HepG2 (cell line): ENCODE measurements at regions not wholly inside any gene's neighbourhood (a gene's known extent, or its start where the extent isn't known, plus 50 kb on each side); places are given as distances from the start of the nearest gene placed in this dataset.

Experiments
- ATAC-seq: fragments of 200-7000 bp; cut with Tn5 transposase; 3 replicates; pipeline ENCODE4 v1.9.1; 2020; ENCODE audit warnings: mild to moderate bottlenecking, moderate library complexity
- BruUV-seq: library from RNA; stranded (reverse); fragments of 400-500 nt; replicated peaks from 2 replicates; lab custom pipeline; 2021; lab: Mats Ljungman, UMichigan
- CTCF ChIA-PET: fragments of 300-600 bp; formaldehyde crosslinking; extraction: SDS; loops from one replicate; lab custom pipeline; 2021; ENCODE audit warnings: low total read pairs, inconsistent platforms, low intra/inter-chr PET ratio; lab: Yijun Ruan, JAX
- POLR2A ChIA-PET: fragments of 350-600 bp; sonication (Branson Sonifier 250); formaldehyde crosslinking; loops from one replicate; lab custom pipeline; 2020; ENCODE audit warnings: antibody characterized with exemption, inconsistent platforms; lab: Yijun Ruan, JAX
- DNase-seq: peaks from one replicate; pipeline ENCODE4 v3.0.0-alpha.2; 2015; ENCODE audit warnings: low spot score
- FAIRE-seq: peaks from 3 replicates; lab custom pipeline; 2011; peaks lifted over from hg19 to GRCh38; lab: Jason Lieb, UNC
- H2AFZ ChIP-seq: one replicate; pipeline ENCODE4 v1.6.1; 2011; ENCODE audit warnings: low read length, inconsistent platforms
- H3K27ac ChIP-seq: fragments of 300-600 bp; 3 replicates; pipeline ENCODE4 v1.8.0; 2011; ENCODE audit warnings: mixed run types, mild to moderate bottlenecking, mixed read lengths, low read length, inconsistent platforms; ENCODE audit not compliant: insufficient read depth; ENCODE audit errors: extremely low read length
- H3K27me3 ChIP-seq, 2 experiments: fragments of 200-600 bp in 1 of 2; 2 replicates in 1 of 2; 3 replicates in 1 of 2; pipeline versions ENCODE4 v1.6.0 to v1.8.0; 2011; ENCODE audit warnings: low read length in 2 of 2, mild to moderate bottlenecking in 2 of 2, moderate library complexity in 2 of 2, inconsistent platforms in 1 of 2; ENCODE audit not compliant: insufficient read depth in 2 of 2, control insufficient read depth in 1 of 2
- H3K36me3 ChIP-seq, 2 experiments: fragments of 200-600 bp in 1 of 2; replicated peaks in 1 of 2; 2 replicates in 1 of 2; 3 replicates in 1 of 2; pipeline versions ENCODE4 v1.5.1 to v1.8.0; 2011; ENCODE audit warnings: low read length in 2 of 2, inconsistent platforms in 1 of 2; ENCODE audit not compliant: insufficient read depth in 2 of 2, control insufficient read depth in 1 of 2
- H3K4me1 ChIP-seq: 2 replicates; pipeline ENCODE4 v1.5.1; 2012; ENCODE audit warnings: low read length, inconsistent platforms; ENCODE audit not compliant: insufficient read depth
- H3K4me2 ChIP-seq: 2 replicates; pipeline ENCODE4 v1.6.0; 2011; ENCODE audit warnings: low read depth, low read length, inconsistent platforms
- H3K4me3 ChIP-seq, 3 experiments: fragments of 200-600 bp in 1 of 3; sonication (generic), shearing (Covaris generic) in 1 of 3; replicated peaks in 1 of 3; 2 replicates each; pipeline ENCODE4 v1.5.1; 2011 to 2016; ENCODE audit warnings: low read length in 3 of 3, inconsistent platforms in 2 of 3, low read depth in 2 of 3, mild to moderate bottlenecking in 2 of 3, control low read depth in 1 of 3, mixed read lengths in 1 of 3; ENCODE audit not compliant: insufficient read depth in 1 of 3
- H3K79me2 ChIP-seq: one replicate; pipeline ENCODE4 v1.6.1; 2011; ENCODE audit warnings: low read length, inconsistent platforms; ENCODE audit not compliant: insufficient read depth
- H3K9ac ChIP-seq: 2 replicates; pipeline ENCODE4 v1.6.0; 2011; ENCODE audit warnings: mild to moderate bottlenecking, low read depth, low read length, inconsistent platforms; ENCODE audit not compliant: insufficient read depth
- H3K9me3 ChIP-seq: 2 replicates; pipeline ENCODE4 v1.5.1; 2012; ENCODE audit warnings: mild to moderate bottlenecking, low read length
- H4K20me1 ChIP-seq: 2 replicates; pipeline ENCODE4 v1.6.0; 2011; ENCODE audit warnings: inconsistent platforms, mild to moderate bottlenecking, low read length, moderate library complexity; ENCODE audit not compliant: insufficient read depth
- ADNP ChIP-seq: sonication (generic); formaldehyde crosslinking; IDR thresholded peaks from 2 replicates; pipeline ENCODE4 v1.4.0; 2020; ENCODE audit warnings: missing genetic modification reagents
- ARID2 ChIP-seq: sonication (generic); formaldehyde crosslinking; IDR thresholded peaks from 2 replicates; pipeline ENCODE4 v1.8.1; 2022; ENCODE audit warnings: mild to moderate bottlenecking, missing genetic modification reagents, borderline replicate concordance
- EED ChIP-seq: sonication (generic); formaldehyde crosslinking; IDR thresholded peaks from 2 replicates; pipeline ENCODE4 v1.5.0; 2020; ENCODE audit warnings: mild to moderate bottlenecking, missing genetic modification reagents
- JUN ChIP-seq: sonication (generic); formaldehyde crosslinking; IDR thresholded peaks from 2 replicates; pipeline ENCODE4 v1.4.0; 2020; ENCODE audit warnings: mild to moderate bottlenecking, missing genetic modification reagents
- KDM5B ChIP-seq: sonication (generic); formaldehyde crosslinking; IDR thresholded peaks from 2 replicates; pipeline ENCODE4 v1.4.0; 2020; ENCODE audit warnings: missing genetic modification reagents, mild to moderate bottlenecking, borderline replicate concordance
- NONO ChIP-seq, 2 experiments: fragments of 450-650 bp in 1 of 2; sonication (generic) in 1 of 2; formaldehyde crosslinking in 1 of 2; IDR thresholded peaks in 1 of 2; conservative IDR thresholded peaks in 1 of 2; 2 replicates each; pipeline versions ENCODE4 v1.6.1 to v1.8.0; 2017 to 2022; ENCODE audit warnings: mild to moderate bottlenecking in 1 of 2, missing genetic modification reagents in 1 of 2, moderate library complexity in 1 of 2
- PCBP1 ChIP-seq: fragments of 200-400 bp; formaldehyde crosslinking; IDR thresholded peaks from 2 replicates; pipeline ENCODE4 v1.6.1; 2017; ENCODE audit warnings: mild to moderate bottlenecking, low read depth, low read length, borderline replicate concordance
- TARDBP ChIP-seq: sonication (generic); formaldehyde crosslinking; IDR thresholded peaks from 2 replicates; pipeline ENCODE4 v1.8.0; 2022; ENCODE audit warnings: mild to moderate bottlenecking, missing genetic modification reagents
- TBX2 ChIP-seq: sonication (generic); formaldehyde crosslinking; IDR thresholded peaks from 2 replicates; pipeline ENCODE4 v1.5.0; 2020; ENCODE audit warnings: missing genetic modification reagents, mild to moderate bottlenecking, borderline replicate concordance
- TCF7 ChIP-seq: sonication (generic); IDR thresholded peaks from 2 replicates; pipeline ENCODE4 v1.6.1; 2016; ENCODE audit warnings: antibody characterized with exemption, low read depth
- WGBS: methylation state at CpG from one replicate; pipeline ENCODE4 v1.1.6; 2017; ENCODE audit warnings: low lambda C conversion rate; 5-methylcytosine and 5-hydroxymethylcytosine counted together
- in situ Hi-C: cut with HindIII; loops from 2 replicates; pipeline ENCODE4 v1.10.0; 2017; ENCODE audit warnings: low pct_unique_long_range_greater_than_20kb; ENCODE audit not compliant: extremely low pct_ligation_motif_present
- intact Hi-C: fragments of 100-400 bp; cut with micrococcal nuclease; formaldehyde crosslinking; loops from one replicate; pipeline ENCODE4 v1.10.0; 2022; ENCODE audit not compliant: unreplicated experiment

- TF ChIP-seq ARID2 (CRISPR knock-in tag) (no peak), PCBP1 (no peak), TBX2 (CRISPR knock-in tag) (no peak), ADNP (CRISPR knock-in tag) (no peak), TARDBP (CRISPR knock-in tag) (no peak)
These were observed 875.1 kb upstream of the EPHA6 start (continued) for GRCh38 chr3:95939235-95939809.

DNA sequence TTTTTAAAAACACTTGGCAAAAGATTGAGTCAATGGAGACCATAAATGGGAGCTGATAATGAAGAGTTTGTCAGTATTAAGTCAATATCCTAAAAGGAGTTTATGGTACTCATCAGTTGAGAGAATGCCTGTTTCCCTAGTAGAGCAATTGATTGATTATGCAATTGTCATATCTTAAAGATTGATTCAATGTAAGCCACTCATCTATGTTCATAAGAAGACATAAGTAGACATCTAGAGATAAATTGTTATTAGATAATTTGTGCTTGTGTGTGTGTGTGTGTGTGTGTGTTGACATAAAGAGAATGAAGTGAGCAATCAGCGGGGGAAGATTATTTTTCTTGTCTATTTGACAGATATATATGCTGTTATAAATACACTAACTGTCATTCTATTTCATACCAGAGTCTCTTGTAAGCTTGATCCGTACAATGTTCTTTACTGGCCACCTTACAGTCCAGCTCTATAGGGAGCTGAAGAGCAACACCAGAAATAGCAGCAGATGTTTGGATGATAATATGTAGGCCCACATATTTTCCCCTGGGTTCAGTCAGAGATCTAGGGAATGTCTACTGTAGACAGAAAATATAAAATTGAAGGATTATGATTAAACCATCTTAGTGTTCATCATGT lies 848.6 kb upstream of the EPHA6 start:
- 0% methylated on average over 2 of the region's 2 CpGs for WGBS
- Histone ChIP-seq H2AFZ (no peak overlapping the region), H3K4me2 (no peak overlapping the region), H3K4me1 (no peaks in the 10 kb centered on the region), H3K4me3 (no peak overlapping the region), H3K9me3 (no peaks in the 10 kb centered on the region; the same call in 1 of the 2 replicates), H3K27me3 (no peaks in the 10 kb centered on the region), H3K79me2 (no peaks in the 10 kb centered on the region), H4K20me1 (no peaks in the 10 kb centered on the region), H3K27ac (no peak overlapping the region), H3K36me3 (no peaks in the 10 kb centered on the region), H3K9ac (no peak overlapping the region)
- FAIRE-seq (no peak), ATAC-seq (no peak), DNase-seq (no peak)
- no TSS peak for BruUV-seq
- in situ Hi-C loops (no loop called here), intact Hi-C loops (no loop called here)
- TF ChIP-seq KDM5B (CRISPR knock-in tag) (no peak), EED (CRISPR knock-in tag) (no peak), NONO (IDR thresholded peaks at IDR 0.05) (no peak), NONO (CRISPR knock-in tag; conservative IDR thresholded peaks at IDR 0.05) (no peak), JUN (no peak), TCF7 (no peak)
- ChIA-PET POLR2A (no interaction called here), CTCF (no interaction called here)
